ENCODE measurements at regions not wholly inside any gene's neighbourhood (a gene's known extent, or its start where the extent isn't known, plus 50 kb on each side); places are given as distances from the start of the nearest gene placed in this dataset.

GRCh38 chr6:108752733-108753590 is 95.3 kb upstream of the ARMC2 start:
- no peak for DNase-seq

GRCh38 chr6:108755257-108756240 is 92.7 kb upstream of the ARMC2 start:
- DNase-seq = no peak

DNA sequence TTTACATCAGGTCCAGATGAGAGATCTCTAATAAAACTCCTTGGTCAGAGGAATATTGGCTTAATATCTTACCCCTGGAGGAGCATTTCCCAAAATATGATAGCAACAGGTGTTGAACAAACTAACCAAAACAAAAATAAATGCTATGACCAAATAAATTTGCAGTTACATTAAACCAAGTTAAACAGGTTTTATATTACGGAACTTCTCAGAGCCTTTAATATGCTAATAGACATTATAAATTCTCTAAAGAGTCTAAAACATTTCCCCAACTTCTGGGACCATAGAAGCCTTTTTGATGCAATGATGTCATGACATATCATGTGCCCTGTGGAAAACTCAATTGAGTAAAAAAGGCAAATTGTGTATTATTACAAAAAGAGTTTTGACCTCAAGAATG is 90.9 kb upstream of the ARMC2 start:
- DNase-seq = no peak

GRCh38 chr6:108758884-108759283 is 89.3 kb upstream of the ARMC2 start:
- no peak for DNase-seq

DNA sequence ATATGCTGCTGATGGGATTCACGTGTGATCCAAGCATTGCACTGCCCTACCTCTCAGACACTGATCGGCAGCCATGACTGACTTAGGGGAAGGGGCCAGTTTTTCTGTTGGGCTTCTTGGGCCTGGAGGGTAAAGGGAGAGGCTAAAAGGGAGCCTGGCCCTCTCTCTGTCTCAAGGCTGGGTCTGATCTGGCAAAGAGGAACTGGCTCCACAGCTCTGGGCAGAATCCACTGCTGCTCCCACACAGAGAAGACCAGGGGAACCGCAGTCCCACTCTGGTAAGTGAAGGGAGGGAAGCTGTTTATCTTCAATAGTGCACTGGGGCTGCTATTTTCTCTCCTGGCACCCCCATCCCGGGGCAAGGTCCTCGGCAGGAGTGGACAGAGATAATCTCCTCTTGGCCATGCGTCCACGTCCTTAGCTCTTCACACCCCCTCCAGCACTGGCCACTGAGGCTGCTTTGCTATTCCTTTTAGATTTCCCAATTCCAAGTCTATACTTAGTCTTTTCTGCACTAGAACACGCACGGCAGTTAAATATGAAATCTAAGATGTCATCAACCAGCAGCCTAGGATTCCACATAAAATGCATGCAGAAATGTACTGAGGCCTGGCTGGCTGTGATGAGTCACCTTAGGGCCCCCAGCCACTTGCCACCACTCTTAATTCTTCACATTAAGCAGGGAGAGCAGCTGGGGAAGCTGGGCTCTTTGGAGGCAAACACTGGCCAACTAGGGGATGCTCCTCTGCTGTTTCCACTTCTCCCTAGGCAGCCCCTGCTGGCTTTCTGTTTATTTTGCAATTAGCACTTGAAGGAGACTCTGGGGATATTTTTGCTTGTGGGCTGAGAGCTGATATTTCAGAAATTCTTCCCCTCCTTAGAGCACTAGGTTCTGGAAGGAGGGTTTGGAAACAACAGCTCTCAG is 87.8 kb upstream of the ARMC2 start:
- no peak for DNase-seq

GRCh38 chr6:108762394-108762793 is 85.8 kb upstream of the ARMC2 start:
- no peak for DNase-seq

DNA sequence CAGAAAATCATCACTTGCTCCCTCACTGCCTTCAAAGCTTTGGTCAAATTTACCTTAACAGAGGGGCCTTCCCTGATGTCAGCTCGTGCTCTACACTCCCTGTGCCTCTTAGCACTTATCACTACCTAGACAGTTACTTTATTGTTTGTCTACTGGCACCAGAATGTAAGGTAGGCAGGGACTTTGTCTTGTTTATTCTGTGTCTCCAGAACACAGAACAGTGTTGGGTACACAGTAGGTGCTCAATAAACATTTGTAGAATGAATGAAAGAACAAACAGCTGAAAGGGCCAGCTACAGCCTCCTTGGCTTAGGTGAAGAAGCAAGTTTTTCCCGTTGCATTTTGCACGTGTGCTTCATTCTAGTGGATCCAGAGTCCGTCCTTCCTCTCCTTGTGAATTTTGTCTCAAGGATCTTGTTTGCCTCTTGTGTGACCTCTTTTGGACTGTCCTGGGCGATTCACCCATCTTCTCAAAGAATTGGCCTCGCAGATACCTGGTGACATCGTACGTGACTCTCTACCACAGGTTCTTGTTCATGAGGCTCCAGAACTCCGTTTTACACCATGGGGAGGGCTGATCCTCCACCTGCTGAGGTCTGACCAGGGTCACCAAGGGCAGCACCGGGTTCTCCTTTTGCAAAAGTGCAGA is 84.2 kb upstream of the ARMC2 start:
- no peak for DNase-seq

- DNase-seq = no peak
Measured at GRCh38 chr6:108764580-108764950, 83.7 kb upstream of the ARMC2 start.

- DNase-seq = no peak
Measured at GRCh38 chr6:108765495-108765894, 82.7 kb upstream of the ARMC2 start.

DNA sequence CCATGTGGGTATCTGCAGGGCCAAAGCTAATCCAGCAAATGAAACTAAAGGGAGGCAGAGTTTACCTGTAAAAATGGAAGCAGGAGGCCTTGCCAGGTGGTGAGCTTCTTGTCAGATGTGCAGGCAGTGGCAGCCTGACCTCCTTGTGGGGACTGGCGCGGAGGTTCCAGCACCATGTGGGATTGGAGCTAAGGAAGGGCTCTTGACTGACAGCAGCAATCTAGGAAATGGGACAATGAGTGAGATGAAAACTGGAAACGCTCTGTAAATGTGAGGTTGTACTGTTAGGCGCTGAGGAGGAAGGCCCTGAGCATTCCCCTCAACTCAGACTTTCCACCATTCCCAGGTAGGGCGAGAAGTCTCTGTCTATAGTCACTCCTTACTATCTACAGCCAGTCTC is 81.8 kb upstream of the ARMC2 start:
- no peak for DNase-seq

GRCh38 chr6:108766886-108767285 is 81.3 kb upstream of the ARMC2 start:
- DNase-seq = no peak

DNA sequence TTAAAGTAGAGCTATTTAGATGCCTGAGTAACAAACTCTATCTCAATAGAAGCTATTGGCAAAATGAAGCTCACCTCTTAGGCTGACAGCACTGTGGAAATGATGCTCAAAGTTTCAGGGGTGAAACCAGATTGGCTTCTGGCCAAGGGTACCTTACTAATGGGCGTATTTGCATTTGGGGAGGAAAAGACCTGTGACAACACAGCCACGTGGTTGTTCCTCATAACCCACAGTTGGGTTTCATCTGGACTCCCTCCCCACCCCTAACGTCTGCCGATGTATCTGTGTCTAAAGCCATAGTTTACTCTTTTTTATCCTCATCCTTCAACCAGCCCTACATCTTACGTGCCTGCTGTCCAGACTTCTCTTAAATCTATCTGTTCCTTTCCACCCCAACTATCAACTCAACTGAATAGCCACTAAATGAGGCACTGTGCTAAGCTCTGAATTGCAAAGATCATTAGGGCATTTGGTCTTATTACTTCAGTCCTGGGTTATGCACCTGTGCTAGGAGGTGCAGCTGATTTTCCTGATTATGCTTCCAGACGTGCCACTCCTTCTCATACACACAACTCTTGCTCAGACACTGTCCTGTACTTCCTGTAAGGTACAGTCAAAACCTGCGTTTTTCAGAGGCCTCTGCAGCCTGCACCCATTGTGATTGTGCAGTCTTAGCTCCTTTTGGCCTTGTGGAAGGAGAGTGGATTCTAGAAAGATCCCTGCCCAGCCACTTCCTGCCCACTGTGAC is 80.6 kb upstream of the ARMC2 start:
- no peak for DNase-seq

GRCh38 chr6:108768166-108768555 is 80.1 kb upstream of the ARMC2 start:
- DNase-seq = no peak

DNA sequence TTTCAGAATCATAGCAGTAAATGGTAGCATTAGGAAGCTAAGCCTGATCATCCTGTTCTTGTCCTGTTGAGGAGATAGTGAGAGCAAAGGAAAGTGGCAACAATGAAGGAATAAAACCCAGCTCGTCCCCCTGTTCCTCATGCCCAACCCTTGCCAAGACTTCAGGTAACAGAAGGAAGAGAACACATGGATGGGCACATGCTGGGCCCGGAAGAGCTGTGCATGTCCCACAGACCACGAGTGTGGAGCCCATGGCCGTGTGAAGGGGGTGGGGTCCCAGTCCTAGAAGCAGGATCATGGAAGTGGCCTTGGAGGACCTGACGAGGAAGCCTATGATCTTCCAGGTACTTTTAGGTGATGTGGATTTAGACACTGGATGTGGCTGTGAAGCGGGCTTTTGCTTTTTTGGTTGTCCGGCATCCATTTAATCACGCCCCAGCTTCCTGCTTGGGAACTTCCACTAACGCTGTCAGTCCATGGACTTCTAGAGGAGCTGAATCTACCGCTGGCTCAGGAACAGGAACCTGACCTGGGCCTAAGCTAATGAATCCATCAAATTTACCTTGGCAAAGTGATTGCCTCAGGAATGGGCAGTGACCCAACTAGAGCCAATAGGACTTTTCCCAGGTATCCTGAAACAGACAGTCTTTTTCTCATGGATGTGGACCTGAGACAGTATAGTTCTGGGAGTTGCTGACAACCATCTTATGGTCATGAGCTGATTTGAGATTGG is 79.3 kb upstream of the ARMC2 start:
- DNase-seq = no peak

DNA sequence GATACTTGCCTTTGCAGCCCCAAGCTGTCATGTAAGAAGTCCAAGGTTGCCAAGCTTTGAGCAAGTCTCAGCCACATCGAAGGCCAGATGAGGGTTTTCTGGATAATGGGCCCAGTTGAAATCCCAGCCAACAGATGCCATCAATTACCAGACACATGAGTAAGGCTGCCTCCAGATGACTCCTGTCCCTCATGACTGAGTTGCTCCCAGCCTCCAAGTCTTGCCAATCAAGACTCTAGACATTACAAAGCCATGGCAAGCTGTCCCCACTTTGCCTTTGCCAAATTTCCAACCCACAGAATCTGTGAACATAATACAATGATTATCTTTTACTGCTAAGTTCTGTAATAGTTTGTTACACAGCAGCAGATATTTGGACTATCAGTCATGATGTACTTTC is 76.8 kb upstream of the ARMC2 start:
- no peak for DNase-seq

DNA sequence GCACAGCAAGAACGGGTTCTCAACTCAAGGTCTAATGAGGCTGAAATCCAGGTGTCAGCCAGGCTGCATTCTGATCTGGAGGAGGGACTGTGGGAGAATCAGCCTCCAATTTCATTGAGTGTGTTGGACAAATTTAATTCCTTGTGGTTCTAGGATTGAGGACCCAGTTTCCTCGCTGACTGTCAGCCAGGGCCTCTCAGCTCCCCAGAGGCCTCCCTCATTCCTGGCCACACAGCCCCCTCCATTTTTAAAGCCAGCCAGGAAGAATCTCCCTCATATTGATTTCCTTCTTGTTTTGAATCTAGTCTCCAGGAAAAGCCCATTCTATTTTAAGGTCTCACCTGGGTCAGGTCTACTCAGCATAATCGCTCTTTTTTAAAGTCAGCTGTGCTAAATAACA is 73.7 kb upstream of the ARMC2 start:
- no peak for DNase-seq

DNA sequence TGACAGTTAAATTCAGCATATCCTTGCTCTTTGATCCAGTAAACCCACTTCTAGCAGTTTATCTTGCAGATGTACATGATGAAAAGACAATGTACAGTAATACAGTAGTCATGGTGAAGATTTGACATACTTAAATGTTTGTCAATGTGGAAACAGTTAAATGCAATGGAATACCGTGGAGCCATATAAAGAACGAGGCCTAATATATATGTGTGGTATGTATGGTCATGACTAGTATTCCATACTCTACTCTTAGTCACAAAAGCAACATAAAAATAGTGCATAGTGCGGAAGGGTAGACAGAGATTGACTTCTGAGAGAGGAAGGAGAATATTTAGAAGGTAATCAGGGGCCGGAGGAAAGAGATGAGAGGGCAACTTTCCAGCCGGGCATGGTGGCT is 70.7 kb upstream of the ARMC2 start:
- DNase-seq = no peak

DNA sequence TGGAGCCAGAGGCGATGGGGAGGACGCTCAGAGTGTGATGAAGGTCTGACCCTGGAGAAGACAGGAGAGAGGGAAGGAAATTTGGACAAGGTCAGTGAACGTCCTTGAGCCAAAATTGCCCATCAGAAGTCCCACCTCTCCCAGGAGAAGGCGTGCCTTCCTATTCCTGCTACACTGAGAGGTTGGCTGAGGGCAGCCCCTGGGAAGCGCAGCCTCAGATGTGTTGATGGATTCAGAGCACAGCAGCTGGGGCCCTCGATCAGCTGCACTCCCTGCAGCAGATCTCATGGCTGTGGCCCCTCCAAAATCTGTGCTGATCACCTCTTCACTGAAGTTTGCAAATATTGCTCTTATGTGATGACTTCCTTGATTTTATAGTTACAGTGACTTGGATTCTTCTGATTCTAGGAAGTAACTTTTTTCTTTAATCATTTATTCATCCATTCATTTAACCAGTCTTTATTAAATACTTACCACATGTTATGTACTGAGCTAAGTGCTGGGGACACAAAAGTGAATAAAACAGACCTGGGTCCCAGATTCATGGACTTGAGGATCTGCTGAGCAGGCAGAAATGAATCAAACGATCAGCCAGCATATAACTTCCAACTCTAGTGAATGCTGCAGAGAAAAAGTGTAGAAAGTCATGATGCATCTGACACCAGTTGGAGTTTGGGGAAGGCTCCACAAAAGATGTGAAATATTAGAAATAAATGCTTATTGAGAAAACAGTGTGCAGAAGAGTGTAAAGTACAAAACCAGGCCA is 69.6 kb upstream of the ARMC2 start:
- no peak for DNase-seq

DNA sequence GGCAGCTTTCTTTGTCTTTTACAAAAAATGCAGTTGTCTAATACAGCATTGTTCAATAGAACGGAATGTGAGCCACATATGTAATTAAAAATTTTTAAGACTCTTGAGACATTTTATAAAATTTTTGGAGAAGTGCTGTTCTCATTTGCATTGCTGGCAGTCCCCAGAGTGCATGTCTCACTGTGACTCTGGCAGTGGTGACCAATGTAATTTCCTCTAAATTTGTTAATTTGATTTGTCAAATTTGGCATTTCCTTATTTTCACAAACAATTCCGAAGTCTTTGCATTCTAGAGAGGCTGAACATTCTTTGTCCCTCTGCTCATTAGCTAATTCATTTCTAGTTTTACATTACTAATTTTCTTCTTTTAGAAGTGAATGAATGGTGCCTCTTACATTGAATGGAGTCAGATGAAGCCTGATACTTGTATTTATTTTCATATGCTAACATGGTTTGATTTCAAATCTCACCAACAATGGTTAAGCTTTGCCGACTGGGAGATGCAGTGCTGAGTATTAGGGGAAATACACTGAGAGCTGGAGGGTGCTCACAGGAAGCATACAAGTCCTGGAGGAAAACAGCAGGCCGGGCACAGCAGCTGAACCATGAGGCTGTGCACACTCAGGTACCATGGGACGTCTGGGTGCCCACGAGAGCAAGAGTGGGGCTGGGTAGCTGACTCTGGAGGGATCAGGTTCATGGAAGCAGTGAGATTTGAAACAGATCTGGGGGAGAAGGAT is 68.5 kb upstream of the ARMC2 start:
- DNase-seq = no peak
